D341Med (cell line): ENCODE measurements at regions not wholly inside any gene's neighbourhood (a gene's known extent, or its start where the extent isn't known, plus 50 kb on each side); places are given as distances from the start of the nearest gene placed in this dataset.
"Not testable (repeated sequence)": the region's sequence is repeated elsewhere in the genome, so short reads cannot be mapped to it uniquely, and the experiment has no call there.

Experiments used
- DNase-seq: peaks from one replicate; pipeline ENCODE4 v3.0.0; 2012; ENCODE audit warnings: low spot score

DNA sequence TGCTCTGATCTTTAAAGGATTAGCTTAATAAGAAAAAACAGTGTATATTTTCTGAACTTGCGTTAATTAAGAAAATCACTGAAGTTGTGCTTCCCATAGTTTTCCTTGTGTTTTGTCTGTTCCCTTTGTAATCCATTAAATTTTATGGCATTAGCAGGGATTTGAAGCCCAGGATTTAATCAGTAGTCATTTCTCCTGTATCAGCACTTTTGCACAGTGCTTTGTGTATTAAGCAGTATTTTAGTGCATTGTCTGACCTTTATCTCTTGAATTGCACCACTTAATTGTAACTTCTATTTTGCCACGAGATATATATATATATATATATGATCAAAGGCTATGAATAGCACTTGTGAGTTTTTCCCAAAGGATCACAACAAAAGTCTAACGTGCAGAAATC lies 133.7 kb downstream of the S1PR1 start:
- DNase-seq: no peak

DNA sequence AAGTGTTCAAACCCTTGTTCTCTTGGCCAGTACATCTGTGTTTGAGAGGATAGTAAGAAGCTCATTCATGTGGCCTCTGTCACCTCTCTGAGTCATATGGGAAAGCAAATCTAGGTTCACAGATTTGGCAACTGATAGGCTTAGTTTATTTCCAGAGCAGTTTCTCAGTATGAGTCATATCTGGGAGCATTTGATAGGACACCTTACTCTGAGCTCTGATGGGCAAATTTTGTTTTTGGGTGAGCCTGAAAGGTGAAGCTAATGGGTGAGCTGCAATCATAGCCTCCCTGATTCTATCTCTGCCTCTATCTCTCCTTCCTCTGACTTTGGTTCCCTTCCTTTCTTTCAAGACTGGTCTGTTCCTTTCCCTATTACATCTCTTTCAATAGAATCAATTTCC lies 134.4 kb downstream of the S1PR1 start:
- DNase-seq: no peak

- no peak for DNase-seq
Observed at GRCh38 chr1:101373570-101373969, 136.8 kb downstream of the S1PR1 start.

DNA sequence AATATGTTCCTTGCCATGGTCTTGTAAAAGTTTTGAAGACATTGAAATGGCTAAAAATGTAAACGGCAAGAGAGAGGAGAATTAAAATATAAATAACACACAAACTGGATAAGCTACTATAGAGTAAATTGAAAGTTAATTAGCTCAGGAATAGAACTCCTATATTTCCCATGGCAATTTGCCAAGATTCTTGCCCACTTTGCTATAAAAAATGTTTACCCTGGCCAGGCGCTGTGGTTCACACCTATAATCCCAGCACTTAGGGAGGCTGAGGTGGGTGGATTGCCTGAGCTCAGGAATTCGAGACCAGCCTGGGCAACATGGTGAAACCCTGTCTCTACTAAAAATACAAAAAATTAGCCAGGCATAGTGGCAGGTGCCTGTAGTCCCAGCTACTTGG lies 138.6 kb downstream of the S1PR1 start:
- DNase-seq: not testable (repeated sequence)

- DNase-seq: no peak
Observed at GRCh38 chr1:101376121-101377083, 139.6 kb downstream of the S1PR1 start.

GRCh38 chr1:101377084-101377835 lies 140.4 kb downstream of the S1PR1 start:
- DNase-seq: no peak

DNA sequence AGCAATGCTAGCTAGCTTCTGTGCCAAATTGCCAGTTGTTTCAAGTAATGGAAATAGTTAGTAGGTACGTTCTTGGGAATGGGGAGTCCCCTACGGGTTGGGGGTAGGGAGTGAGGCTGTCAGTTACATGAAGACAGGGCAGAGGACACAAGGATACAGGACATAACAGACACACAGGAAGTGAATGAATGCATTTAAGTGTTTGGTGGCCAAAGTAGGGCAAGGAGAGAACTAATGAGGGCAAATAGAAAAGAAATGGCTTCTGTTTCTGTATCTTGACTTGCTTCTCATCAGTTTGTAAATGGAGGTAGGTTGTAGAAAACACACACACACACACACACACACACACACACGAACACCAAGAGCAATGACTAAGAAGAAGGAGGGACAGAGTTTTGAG lies 142.2 kb downstream of the S1PR1 start:
- no peak for DNase-seq

DNA sequence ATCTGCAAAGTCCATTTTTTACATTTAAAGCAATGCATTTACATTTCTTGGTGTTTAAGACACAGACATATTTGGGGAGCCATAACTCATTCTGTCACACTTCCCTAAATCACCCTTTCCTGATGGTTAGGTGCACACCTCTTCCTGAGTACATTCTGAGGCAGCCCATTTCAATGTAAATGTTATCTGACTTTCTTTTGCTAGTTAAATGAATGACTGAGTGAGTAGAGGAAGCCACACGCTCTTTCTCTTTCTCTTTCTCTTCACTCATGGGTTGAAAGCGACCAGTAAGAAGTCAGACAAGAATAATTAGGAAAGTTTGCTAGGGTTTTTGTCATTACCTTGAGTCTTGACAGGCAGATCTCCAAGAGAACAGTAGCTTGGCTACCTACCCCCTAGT lies 143.1 kb downstream of the S1PR1 start:
- DNase-seq: no peak

DNA sequence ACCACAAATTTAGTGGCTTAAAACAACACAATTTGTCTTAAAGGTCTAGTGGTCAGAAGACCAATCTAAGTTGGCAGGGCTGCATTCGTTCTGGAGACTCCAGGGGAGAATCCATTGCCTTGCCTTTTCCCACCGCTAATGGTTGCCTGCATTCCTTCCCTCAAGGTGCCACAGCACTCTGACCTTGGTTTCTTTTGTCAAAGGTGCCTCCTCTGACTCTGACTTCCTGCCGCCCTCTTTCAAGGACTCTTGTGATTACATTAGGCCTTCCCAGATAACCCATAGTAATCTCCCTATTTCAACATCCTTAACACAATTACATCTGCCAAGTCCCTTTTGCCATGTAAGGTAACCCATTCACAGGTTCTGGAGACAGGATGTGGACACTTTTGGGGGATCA lies 145.3 kb downstream of the S1PR1 start:
- no peak for DNase-seq

GRCh38 chr1:101388904-101389546 lies 152.2 kb downstream of the S1PR1 start:
- no peak for DNase-seq

DNA sequence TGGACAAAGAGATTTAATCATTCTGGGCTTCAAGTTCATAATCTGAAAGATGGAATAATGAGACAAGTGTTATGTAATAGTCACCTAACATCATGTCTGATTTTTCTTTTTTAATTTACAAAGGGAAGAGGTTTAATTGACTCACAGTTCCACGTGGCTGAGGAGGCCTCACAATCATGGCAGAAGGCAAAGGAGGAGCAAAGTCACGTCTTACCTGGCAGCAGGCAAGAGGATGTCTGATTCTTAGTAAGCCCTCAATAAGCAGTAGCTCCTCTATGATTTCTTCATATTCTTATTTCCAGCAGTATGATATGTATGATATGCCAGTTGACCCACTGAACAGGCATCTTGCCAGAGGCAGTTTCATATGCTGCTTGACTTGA lies 152.7 kb downstream of the S1PR1 start:
- no peak for DNase-seq

DNA sequence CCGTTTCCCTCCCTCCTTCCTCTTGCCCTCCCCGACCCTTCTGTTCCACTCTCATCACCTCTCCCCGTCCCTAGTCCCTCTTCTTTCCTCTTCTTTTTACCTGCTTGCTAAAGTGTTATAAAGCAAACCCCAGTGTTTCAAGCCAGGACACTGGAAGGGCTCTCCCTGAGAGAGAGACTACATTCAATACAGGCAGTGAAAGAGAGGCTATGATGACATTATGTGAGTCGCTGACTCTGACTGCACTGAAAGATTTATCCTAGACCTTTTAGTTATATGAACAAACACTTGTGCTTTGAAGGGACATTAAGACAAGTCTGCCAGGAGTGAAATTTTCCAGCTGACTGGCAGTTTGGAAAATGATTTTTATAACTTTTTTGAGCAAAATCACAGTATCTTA lies 155.7 kb downstream of the S1PR1 start:
- no peak for DNase-seq

DNA sequence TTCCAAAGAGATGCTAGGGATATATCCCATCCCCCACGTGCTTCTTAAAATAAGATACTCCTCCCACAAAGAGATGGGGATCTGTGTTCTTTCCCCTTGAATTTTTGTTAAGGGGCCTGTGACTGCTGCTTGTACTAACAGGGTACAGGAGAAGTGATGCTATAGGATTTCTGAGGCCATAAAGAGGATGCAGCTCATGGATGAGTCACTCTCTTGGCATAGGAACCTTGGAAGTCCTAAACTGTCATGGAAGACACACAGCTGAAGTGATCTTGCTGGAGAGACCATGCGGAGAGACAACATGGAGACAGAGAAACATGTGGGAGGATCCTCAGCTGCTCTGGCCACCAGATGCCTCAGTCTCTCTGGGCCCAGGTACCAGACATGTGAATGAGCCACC lies 157.2 kb downstream of the S1PR1 start:
- DNase-seq: no peak

DNA sequence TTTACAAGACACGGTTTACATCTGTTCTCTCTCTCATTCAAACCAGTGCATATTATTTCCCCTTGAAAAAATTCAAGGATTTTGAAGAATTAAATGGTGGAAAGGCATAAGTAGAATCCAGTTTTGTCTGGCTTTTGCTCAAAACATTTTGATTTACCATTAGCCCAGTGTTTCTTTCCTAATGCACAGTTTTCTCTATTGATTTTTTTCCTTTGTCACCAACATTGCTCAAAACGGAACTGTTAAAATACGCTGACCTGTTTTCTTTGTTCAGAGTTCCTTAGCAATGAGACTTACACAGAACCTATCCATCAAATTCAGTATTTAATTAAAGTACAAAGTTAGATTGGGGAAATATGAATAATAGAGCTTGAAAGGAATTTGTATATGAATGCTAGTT lies 162.4 kb downstream of the S1PR1 start:
- no peak for DNase-seq

DNA sequence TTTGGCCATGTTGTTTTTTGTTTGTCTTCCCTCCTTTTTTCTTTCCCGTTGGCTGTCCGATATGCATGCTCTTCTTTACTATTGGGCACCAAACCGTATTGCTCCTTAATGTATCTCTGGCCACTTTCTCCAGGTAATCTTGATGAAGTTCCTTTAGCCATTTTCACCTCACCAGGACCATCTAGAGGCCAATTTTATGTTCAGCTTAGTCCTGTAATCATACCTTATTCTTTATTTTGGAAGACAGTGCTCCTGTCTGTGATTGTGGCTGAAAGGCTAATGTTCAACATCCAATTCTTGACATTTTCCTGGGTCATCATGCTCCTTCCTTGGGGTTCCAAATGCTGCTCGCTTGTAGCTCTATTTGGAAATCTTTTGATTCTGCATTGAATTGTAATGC lies 169.5 kb downstream of the S1PR1 start:
- DNase-seq: no peak

DNA sequence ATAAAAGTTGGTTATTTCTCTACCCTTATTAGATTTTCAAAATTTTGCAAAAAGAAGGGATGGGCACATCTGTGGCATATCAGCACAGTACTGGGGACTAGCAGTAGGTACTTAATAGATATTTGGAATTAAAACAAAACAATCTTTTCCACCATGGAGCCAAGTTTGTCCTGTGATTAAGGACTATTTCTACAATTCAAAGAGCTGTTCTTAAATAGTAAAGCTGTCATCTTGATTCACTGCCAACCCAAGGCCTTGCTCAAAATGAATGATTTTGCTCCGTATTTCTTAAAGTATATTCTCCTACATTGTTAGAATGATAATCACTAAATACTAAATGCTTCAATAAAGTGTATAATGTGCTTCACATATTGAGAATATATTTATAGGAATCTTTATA lies 169.9 kb downstream of the S1PR1 start:
- DNase-seq: no peak

DNA sequence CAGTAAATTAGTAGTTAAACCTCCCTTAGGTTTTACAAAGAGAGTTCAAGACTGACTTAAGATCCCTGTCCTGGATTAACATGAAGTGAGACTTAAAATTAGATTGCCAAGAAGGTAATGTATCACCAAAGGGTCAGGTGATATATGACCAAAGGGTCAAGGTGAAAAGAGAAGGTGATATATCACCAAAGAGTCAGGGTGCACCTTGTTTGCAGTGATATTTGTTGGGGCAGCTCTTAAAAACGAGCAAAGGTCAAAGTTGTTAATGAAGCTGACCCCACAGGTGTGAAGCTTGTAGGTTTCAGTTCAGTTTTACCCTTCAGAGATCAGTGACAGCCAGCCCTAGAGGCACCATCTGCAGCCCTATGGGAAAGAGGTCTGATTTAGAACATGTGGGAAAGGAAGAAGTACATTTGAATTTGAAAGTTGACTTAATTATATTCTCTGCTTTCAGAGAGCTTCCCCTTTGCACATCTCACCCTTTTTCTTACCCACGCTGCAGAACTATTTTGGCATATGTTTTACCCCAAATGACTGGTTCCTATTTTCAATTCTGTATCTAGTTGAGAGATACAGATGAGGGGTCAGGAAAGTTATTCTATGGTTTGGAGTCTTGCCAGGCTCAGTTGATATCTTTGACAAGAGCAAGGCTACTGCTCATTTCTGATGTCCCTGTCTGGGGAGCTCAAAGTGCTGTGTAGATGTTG lies 170.8 kb downstream of the S1PR1 start:
- no peak for DNase-seq

GRCh38 chr1:101408212-101409042 lies 171.6 kb downstream of the S1PR1 start:
- no peak for DNase-seq

DNA sequence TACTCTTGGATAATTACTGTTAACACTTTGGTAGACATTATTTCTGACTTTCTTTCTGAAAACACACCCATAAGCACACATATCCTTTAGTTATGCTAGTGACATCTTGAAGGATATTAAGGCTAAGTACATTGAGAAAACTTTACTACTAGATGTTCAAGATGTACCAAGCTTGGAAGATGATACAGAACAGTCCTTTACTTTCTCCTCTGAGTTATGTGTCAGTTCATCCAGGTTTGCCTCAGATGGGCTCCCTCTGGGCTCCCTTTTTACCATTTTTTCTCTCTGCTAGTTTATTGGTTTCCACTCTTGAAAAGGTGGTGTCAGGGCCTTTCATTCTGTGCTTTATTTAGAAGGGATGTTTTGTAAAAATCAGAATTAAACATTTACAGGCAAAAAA lies 172.3 kb downstream of the S1PR1 start:
- DNase-seq: no peak

DNA sequence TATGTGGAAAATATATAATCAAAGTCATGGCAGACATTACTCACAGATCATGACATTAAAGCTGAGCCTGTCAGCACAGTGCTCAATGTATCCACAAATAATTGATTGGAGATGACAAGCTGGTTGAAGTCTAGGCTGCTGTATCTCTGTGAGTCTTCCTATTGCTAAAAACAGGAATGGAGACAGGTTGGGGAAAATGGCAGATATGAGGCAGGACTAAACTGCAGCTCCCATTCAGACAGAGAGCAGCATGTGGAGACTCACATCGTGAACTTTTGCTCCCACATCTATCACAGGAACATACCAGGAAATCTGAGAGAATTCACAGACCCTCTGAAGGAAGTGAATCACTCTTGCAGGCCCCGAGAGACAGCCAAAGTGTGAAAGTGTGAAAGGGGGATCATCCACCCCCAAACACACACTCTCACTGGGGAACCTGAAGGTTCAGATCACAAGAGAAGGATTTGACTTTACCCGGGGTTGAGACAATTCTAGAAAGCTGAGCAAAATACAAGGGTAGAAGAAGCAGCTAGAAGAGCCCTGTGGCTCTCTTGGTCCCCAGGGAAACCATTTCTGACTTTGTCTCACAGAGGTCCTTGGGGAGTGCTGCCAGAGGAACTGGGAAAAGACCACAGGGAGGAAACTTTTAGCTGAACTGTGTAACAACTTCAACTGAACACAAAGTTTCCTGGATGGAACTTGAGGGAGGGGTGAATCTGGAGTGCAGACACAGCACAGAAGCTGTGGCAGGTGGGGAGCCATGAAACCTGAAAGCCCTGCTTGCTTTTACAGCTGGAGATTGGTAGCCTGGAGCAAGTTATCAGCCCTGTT lies 173.4 kb downstream of the S1PR1 start:
- DNase-seq: no peak
